Endothelial cell of hepatic sinusoid (primary cell): ENCODE measurements at regions not wholly inside any gene's neighbourhood (a gene's known extent, or its start where the extent isn't known, plus 50 kb on each side); places are given as distances from the start of the nearest gene placed in this dataset.

Experiments used
- in situ Hi-C: cut with HindIII; loops from 2 replicates; pipeline ENCODE4 v1.10.0; 2017; ENCODE audit warnings: low sequenced_read_pairs

DNA sequence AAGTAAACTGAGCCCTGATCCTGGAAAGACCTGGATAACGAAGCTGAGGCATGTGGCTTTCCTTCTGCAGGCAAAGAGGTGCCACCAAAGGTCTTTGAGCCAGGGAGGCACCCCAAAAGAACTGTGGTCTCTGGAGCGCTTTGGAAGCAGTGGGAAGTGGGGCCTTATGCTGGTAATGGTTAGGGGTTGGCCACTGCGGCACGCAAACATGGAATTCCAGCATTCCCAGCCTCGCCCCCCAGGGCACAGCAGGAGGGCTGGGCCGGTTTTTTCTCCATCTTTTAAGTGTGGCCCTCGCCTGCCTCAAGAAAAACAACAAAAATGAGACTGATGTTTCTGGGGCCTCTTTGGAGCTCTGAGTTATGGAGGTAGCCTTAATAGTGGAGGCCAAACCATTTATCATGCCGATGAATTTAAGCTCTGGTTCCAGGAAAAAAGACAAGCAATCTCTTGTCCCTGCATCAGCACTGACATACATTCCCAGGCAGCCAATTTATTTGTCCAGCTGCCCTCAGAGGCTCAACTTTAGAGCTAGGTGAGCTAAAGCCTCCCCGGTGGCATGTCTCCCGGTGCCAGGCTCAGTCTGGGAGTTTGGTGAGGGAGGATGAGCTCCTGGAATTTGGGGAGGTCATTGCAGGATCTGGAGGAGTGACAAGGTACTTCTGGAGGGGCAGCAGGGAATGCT, 109.0 kb downstream of the TLE3 start:
- in situ Hi-C loops = no loop called here

DNA sequence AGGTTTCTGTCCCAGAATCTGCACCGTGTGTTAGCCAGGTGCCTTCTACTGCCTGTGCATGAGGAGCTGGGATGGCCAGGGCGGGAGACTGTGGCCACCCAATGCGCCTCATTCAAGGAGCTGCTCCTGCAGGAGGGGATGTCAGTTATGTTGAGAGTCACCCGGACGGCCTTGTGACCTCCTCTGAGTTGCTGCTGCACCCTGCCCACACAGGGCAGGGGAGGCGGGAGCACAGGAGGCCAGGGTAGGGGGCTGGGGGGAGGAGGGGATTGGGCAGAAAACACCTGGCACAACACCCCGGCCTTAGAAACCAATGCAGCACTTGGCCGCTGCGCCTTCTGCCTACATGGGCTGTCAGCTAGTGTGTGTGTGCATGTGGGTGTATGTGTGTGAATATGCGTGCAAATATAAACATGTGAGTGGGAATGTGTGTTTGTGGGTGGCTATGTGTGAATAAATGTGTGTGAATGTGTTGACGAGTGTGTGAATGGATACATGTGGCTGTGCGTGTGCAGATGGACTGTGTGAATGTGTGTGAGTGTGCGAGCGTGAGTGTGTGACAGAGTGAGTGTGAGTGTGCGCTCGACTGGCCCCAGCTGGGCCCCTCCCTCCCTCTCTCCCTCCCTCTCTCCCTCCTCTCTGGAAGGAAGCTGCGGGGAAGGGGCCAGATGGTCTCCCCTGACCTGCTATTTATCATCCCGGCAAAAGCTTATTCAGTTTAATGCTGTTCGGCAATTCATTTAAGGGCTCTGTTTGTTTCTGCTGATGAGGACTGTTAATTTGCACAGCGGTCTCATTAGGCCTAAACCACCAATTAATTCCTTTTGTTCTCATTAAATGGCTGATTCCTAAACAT, 106.9 kb downstream of the TLE3 start:
- in situ Hi-C loops = no loop called here

DNA sequence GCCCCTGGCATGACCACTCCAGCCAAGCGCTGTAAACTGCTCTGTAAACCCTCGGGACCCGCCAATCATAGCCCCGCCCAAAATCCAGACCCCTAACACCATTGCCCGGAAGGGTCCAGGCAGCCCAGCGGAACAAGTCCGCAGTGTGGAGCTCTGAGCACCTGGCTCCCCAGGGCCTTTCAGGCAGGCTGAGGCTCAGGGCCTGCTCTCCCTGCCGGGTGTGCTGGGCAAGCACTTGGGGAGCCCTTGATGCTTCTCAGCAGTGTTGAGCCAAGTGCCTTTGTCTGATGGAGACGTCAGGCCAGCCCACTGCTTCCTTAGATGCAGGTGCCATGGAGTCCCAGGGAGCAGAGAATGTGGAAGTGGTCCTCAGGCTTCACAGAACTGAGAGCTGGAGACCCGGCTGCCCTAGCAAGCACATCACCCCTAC, 106.2 kb downstream of the TLE3 start:
- in situ Hi-C loops = no loop called here

DNA sequence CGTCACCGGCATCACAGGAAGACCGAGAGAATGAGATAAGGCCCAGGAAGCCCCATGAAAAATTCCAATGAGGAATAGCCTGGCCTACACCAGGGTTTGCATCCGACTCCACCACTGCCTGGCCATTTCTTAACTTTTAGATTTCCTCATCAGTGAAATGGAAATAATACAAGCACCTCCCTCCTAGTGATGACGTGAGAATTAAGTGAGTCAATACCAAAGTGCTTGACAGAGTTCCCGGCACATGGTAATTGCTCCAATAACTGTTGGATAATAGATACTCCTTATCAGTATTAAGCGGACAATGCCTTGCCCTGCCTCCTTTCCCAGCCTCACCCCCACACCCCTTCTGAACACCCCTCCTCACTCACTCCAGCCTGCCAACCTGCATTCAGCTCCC, 105.4 kb downstream of the TLE3 start:
- in situ Hi-C loops = no loop called here

DNA sequence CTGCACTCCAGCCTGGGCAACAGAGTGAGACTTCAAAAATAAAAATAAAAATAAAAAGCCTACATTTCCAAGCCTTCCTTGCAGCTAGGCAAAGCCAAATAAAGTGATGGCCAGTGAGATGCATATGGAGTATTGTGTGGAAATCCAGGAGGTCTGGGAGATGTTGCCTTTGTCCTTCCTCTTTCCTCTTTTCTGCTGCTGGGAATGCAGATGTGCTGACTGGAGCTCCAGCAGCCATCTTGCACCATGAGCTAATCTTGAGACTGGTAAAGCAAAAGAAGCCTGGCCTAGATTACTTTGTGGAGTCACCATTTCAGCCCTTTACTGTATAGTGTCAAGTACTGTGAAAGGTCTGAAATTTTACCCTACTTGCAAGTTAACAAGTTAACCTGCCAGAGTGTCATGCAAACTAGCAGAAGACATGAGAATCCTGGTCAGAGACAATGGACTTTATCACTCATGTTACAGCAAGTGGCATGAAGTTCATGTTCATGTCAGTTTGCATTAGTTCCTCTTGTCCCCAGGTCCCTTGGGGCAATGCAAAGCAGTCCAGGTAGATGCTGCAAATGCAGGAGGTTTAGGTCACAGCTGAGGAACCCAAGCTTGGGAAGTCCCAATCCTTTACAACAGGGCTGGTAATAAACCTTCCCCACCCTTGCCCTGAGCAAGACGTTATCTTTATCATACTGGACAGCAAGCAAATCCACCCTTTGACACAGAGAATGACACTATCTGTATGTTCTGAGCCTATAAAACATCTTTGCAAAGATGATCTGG, 103.1 kb downstream of the TLE3 start:
- in situ Hi-C loops = no loop called here

DNA sequence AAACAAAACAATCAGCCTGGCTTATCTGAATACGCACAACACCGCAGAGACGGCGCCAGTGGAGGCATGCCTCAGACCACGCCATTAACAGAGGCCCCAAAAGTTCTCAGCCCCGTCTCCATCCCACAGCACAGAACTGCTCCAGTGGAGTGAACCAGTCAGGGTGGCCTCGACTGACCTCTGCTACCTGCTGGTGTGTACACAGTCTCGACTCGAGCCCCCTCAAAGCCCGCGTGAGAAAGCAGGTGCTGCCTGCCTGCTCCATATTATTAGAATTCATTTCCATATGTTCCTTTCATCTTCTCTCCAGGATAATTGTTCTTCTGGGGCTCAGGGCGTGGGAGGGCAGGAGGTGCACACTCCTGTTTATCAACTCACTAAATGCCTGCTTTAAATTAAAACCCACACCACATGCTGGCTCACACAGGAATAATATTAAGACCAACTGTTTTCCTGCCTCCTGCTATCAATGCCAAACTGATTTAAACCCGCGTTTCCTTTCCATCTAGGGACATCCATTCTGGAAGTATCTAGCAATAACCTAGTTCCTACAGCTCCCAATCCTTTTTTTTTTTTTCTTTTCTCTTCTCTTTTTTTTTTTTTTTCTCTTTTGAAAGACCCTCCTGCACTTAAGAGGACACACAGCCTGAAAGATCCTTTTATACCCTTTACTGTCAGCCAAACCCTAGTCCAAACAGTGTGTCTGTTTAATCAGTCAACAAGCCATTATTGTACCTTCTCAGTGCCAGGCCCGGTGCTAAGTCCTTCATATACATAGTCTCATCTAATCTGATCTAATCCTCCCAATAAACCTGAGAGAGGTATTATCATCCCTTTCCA, 101.2 kb downstream of the TLE3 start:
- in situ Hi-C loops = no loop called here

DNA sequence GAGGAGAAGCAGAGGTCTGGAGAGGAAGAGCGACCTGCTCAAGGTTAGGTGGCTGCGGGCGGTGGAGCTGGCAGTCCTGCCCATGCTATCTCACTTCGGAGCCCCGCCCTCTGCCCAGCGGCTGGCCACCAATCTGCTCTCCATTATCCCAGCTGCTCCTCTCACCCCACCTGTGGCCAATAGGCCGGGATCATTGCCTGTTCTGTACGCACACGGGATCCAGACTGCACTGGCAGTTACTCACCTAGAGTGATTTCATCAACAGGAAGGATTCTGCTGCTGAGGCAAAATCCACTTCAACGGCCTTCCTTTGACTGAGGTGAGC, 100.6 kb downstream of the TLE3 start:
- in situ Hi-C loops = no loop called here
